K562 (cell line): ENCODE measurements at regions not wholly inside any gene's neighbourhood (a gene's known extent, or its start where the extent isn't known, plus 50 kb on each side); places are given as distances from the start of the nearest gene placed in this dataset.
A peak's percentile ranks its signal among the peaks of the same experiment; 100 is the strongest.

Experiments used
- ARNT ChIP-seq, 2 experiments: fragments of 450-650 bp; IDR thresholded peaks; 2 replicates each; pipeline ENCODE4 v1.6.1; 2016; ENCODE audit warnings: mild to moderate bottlenecking in 1 of 2
- CGGBP1 ChIP-seq: fragments of 250-450 bp; sonication (Bioruptor Pico); IDR thresholded peaks from 2 replicates; pipeline ENCODE4 v1.9.0; 2021; ENCODE audit warnings: mild to moderate bottlenecking
- FOXJ2 ChIP-seq: fragments of 200-800 bp; sonication (Bioruptor generic); IDR thresholded peaks from 2 replicates; pipeline ENCODE4 v1.6.1; 2016; ENCODE audit warnings: missing genetic modification characterization, missing compliant biosample characterization
- FOXJ3 ChIP-seq: sonication (generic); formaldehyde crosslinking; IDR thresholded peaks from 2 replicates; pipeline ENCODE4 v1.4.0; 2020; ENCODE audit warnings: mild to moderate bottlenecking, missing genetic modification reagents
- HIVEP1 ChIP-seq: fragments of 250-450 bp; sonication (Bioruptor Pico); IDR thresholded peaks from 2 replicates; pipeline ENCODE4 v1.4.0; 2020; ENCODE audit warnings: mild to moderate bottlenecking
- LEF1 ChIP-seq: fragments of 450-650 bp; IDR thresholded peaks from 2 replicates; pipeline ENCODE4 v1.6.1; 2016; ENCODE audit warnings: mild to moderate bottlenecking
- NBN ChIP-seq: fragments of 450-650 bp; IDR thresholded peaks from 2 replicates; pipeline ENCODE4 v1.6.1; 2016; ENCODE audit warnings: low read depth, mild to moderate bottlenecking
- NCOA1 ChIP-seq: fragments of 450-650 bp; IDR thresholded peaks from 2 replicates; pipeline ENCODE4 v1.6.1; 2016; ENCODE audit warnings: low read depth
- NR2C1 ChIP-seq, 2 experiments: fragments of 450-650 bp; IDR thresholded peaks; 2 replicates each; pipeline ENCODE4 v1.6.1; 2017; ENCODE audit warnings: mild to moderate bottlenecking in 2 of 2, antibody characterized with exemption in 1 of 2, inconsistent platforms in 1 of 2, missing compliant biosample characterization in 1 of 2, missing genetic modification characterization in 1 of 2
- POLR2AphosphoS5 ChIP-seq: IDR thresholded peaks from 2 replicates; pipeline ENCODE4 v1.6.1; 2011; ENCODE audit warnings: mild to moderate bottlenecking, low read depth, low read length, moderate library complexity; ENCODE audit not compliant: control insufficient read depth, insufficient read depth
- SMARCA5 ChIP-seq: fragments of 450-650 bp; IDR thresholded peaks from 2 replicates; pipeline ENCODE4 v1.6.1; 2016
- YBX1 ChIP-seq: fragments of 450-650 bp; IDR thresholded peaks from 2 replicates; pipeline ENCODE4 v1.7.1; 2016; ENCODE audit warnings: mild to moderate bottlenecking
- ZBTB8A ChIP-seq: fragments of 450-650 bp; IDR thresholded peaks from 2 replicates; pipeline ENCODE4 v1.6.1; 2018; ENCODE audit warnings: mild to moderate bottlenecking, moderate library complexity; ENCODE audit not compliant: partially characterized antibody
- ZNF124 ChIP-seq: sonication (generic); formaldehyde crosslinking; IDR thresholded peaks from 2 replicates; pipeline ENCODE4 v1.8.1; 2022; ENCODE audit warnings: missing genetic modification reagents
- ZNF584 ChIP-seq: fragments of 200-800 bp; sonication (Bioruptor generic); IDR thresholded peaks from 2 replicates; pipeline ENCODE4 v1.6.1; 2016; ENCODE audit warnings: low read depth, mild to moderate bottlenecking, missing genetic modification characterization, missing compliant biosample characterization
- ZNF639 ChIP-seq, 2 experiments: fragments of 200-800 bp in 1 of 2; sonication (Bioruptor generic) in 1 of 2; sonication (generic) in 1 of 2; formaldehyde crosslinking in 1 of 2; IDR thresholded peaks in 1 of 2; conservative IDR thresholded peaks in 1 of 2; 2 replicates each; pipeline versions ENCODE4 v1.5.0 to v1.6.1; 2016 to 2020; ENCODE audit warnings: missing compliant biosample characterization in 1 of 2, missing genetic modification characterization in 1 of 2, missing genetic modification reagents in 1 of 2
- ZNF77 ChIP-seq: fragments of 250-450 bp; sonication (Bioruptor Pico); IDR thresholded peaks from 2 replicates; pipeline ENCODE4 v1.5.0; 2020
- ZZZ3 ChIP-seq: fragments of 450-650 bp; IDR thresholded peaks from 2 replicates; pipeline ENCODE4 v1.6.1; 2016; ENCODE audit warnings: antibody characterized with exemption, mild to moderate bottlenecking, moderate library complexity
- TF ChIP-seq, protein P1 (sequence below): fragments of 250-450 bp; sonication (Bioruptor Pico); IDR thresholded peaks from 2 replicates; pipeline ENCODE4 v1.8.0; 2022; ENCODE audit warnings: moderate library complexity, mild to moderate bottlenecking, inconsistent platforms
- TF ChIP-seq, protein P2 (sequence below): fragments of 250-450 bp; sonication (Bioruptor Pico); IDR thresholded peaks from 2 replicates; pipeline ENCODE4 v1.8.0; 2021; ENCODE audit warnings: moderate library complexity, mild to moderate bottlenecking, inconsistent platforms
- TF ChIP-seq, protein P3 (sequence below): fragments of 250-450 bp; sonication (Bioruptor Pico); IDR thresholded peaks from 2 replicates; pipeline ENCODE4 v1.4.0; 2020; ENCODE audit warnings: borderline replicate concordance
- TF ChIP-seq, protein P4 (sequence below): sonication (generic); formaldehyde crosslinking; IDR thresholded peaks from 2 replicates; pipeline ENCODE4 v1.8.0; 2022; ENCODE audit warnings: mild to moderate bottlenecking, missing genetic modification reagents

GRCh38 chr2:55099878-55100820 lies 49.9 kb upstream of the RTN4 start (continued):
- TF ChIP-seq POLR2AphosphoS5, result no peak
- TF ChIP-seq SMARCA5, result no peak
- TF ChIP-seq FOXJ3 (CRISPR knock-in tag), result no peak
- TF ChIP-seq, protein P1, sequence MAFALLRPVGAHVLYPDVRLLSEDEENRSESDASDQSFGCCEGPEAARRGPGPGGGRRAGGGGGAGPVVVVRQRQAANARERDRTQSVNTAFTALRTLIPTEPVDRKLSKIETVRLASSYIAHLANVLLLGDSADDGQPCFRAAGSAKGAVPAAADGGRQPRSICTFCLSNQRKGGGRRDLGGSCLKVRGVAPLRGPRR, result no peak
- TF ChIP-seq, protein P2, sequence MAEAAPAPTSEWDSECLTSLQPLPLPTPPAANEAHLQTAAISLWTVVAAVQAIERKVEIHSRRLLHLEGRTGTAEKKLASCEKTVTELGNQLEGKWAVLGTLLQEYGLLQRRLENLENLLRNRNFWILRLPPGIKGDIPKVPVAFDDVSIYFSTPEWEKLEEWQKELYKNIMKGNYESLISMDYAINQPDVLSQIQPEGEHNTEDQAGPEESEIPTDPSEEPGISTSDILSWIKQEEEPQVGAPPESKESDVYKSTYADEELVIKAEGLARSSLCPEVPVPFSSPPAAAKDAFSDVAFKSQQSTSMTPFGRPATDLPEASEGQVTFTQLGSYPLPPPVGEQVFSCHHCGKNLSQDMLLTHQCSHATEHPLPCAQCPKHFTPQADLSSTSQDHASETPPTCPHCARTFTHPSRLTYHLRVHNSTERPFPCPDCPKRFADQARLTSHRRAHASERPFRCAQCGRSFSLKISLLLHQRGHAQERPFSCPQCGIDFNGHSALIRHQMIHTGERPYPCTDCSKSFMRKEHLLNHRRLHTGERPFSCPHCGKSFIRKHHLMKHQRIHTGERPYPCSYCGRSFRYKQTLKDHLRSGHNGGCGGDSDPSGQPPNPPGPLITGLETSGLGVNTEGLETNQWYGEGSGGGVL (CRISPR knock-in tag), result no peak
- TF ChIP-seq NR2C1 (IDR thresholded peaks at IDR 0.05), result no peak
- TF ChIP-seq NR2C1 (tag; IDR thresholded peaks at IDR 0.05), result peak; percentile 75
- peak in 1 of 2 experiments; percentile 41; a peak in 1 of 4 replicates for TF ChIP-seq ZNF639 (CRISPR knock-in tag; conservative IDR thresholded peaks at IDR 0.05 in 1 of 2, IDR thresholded peaks at IDR 0.05 in 1 of 2)
- no peak for TF ChIP-seq NBN
- no peak for TF ChIP-seq ZNF124 (CRISPR knock-in tag)
- TF ChIP-seq, protein P3, sequence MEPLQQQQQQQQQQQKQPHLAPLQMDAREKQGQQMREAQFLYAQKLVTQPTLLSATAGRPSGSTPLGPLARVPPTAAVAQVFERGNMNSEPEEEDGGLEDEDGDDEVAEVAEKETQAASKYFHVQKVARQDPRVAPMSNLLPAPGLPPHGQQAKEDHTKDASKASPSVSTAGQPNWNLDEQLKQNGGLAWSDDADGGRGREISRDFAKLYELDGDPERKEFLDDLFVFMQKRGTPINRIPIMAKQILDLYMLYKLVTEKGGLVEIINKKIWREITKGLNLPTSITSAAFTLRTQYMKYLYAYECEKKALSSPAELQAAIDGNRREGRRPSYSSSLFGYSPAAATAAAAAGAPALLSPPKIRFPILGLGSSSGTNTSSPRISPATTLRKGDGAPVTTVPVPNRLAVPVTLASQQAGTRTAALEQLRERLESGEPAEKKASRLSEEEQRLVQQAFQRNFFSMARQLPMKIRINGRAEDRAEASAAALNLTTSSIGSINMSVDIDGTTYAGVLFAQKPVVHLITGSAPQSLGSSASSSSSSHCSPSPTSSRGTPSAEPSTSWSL, result no peak
- TF ChIP-seq ZNF77 (CRISPR knock-in tag), result no peak
- no peak for TF ChIP-seq ARNT (IDR thresholded peaks at IDR 0.05)
- TF ChIP-seq FOXJ2 (tag), result peak; percentile 72
- no peak for TF ChIP-seq NCOA1
- no peak for TF ChIP-seq HIVEP1
- TF ChIP-seq ZZZ3, result no peak
- no peak for TF ChIP-seq ZBTB8A
- no peak for TF ChIP-seq YBX1
- no peak for TF ChIP-seq CGGBP1
- TF ChIP-seq, protein P4, sequence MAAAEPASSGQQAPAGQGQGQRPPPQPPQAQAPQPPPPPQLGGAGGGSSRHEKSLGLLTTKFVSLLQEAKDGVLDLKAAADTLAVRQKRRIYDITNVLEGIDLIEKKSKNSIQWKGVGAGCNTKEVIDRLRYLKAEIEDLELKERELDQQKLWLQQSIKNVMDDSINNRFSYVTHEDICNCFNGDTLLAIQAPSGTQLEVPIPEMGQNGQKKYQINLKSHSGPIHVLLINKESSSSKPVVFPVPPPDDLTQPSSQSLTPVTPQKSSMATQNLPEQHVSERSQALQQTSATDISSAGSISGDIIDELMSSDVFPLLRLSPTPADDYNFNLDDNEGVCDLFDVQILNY, result no peak
- no peak for TF ChIP-seq LEF1
- TF ChIP-seq ZNF584, result peak; percentile 97
